Hematopoietic multipotent progenitor cell treated with erythropoietin and hydrocortisone succinate and interleukin-3 and kit ligand, for 17 days (in vitro differentiated cells): ENCODE measurements at regions not wholly inside any gene's neighbourhood (a gene's known extent, or its start where the extent isn't known, plus 50 kb on each side); places are given as distances from the start of the nearest gene placed in this dataset.

Experiments used
- DNase-seq: peaks from one replicate; pipeline ENCODE4 v3.0.0-alpha.2; 2015; ENCODE audit warnings: low spot score

DNA sequence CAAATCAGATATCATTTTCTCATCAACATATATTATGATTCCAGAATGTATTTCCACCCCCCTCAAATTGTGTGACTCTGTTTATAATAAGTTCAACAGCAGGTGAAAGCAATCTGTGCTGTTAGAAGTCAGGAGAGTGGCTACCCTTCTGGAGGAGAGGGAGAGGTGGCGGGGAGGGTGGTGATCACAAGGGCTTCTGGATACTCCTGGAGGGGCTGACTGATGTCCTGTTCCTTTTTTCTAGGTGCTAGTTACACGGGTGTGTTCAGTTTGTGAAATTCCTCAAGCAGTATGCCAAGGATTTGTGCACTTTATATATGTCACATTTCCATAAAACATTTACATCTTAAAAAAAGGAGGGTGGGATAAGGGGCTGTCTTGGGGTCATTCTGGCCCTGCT, 119.1 kb downstream of the IRF8 start:
- no peak for DNase-seq

- DNase-seq: no peak
Observed at GRCh38 chr16:86018487-86018886, 119.5 kb downstream of the IRF8 start.

GRCh38 chr16:86018941-86019340, 120.0 kb downstream of the IRF8 start:
- no peak for DNase-seq

- no peak for DNase-seq
Observed at GRCh38 chr16:86019446-86020047, 120.6 kb downstream of the IRF8 start.

- DNase-seq: no peak
Observed at GRCh38 chr16:86020971-86021370, 122.0 kb downstream of the IRF8 start.

DNA sequence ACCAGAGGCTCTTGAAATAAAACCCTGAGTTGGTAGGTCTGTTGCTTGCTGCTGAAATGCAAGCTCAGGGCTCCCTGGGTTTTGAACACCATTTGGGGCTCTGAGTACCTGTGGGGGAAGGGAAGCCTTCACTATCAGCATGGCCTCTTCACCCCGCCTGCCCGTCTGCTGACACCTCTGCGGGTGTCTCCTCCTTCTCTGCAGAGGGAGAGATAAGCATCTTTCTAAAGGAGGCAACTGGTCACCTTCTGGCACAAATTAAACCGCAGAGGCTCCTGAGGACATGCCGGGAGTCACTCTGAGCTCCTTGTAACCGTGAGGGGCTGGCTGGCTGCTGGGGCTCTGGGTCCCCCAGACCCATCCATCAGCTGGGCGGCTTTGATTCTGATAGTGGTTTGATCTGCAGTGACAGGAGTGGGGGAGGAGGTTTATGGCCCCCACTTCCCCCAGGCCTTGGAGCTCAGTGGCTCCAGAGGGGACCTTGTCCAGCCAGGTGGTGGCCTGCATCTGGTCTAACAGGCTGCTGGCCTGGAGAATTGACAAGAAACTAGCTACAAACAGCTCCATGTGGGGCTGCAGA, 123.5 kb downstream of the IRF8 start:
- DNase-seq: no peak

GRCh38 chr16:86024210-86024609, 125.2 kb downstream of the IRF8 start:
- DNase-seq: no peak

DNA sequence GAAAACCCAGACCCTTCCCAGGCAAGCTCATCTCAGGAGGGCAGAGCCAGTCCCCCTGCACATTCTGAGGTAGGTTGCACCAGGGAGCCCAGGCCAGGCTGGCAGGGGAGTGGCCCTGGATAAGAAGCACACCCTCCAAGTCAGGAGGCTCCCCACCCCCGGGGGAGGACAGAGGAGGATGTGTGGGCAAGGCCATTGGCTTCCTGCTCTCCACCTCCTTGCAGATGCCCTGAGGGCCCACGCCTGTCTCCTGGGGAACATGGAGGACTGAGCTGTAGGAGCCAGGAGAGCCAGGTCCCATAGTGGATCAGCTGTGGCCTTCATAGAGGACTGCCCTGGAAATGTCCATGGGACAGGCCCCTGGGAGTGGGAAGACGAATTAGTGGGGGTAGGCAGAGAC, 126.7 kb downstream of the IRF8 start:
- DNase-seq: no peak

- no peak for DNase-seq
Observed at GRCh38 chr16:86026171-86026910, 127.4 kb downstream of the IRF8 start.

DNA sequence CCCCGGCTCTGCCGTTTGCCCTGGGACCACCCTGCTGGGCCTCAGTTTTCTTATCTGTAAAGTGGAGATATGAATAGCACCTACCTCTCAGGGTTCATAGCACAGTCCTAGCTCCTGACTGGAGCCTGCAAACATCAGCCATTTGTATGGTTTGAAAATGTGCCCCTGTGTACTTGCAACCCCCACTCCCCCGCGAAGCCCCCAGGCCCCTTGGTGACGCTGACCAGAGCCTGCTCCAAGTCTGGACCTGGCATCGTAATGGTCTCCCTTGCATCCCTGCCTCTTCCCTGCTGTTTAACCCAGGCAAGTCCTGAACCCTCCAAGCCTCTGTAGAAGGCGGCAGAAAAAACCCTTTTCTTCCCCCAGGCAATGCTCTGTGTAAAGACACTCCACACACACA, 128.0 kb downstream of the IRF8 start:
- DNase-seq: no peak

- no peak for DNase-seq
Observed at GRCh38 chr16:86027373-86028126, 128.6 kb downstream of the IRF8 start.

- DNase-seq: no peak
Observed at GRCh38 chr16:86029131-86029741, 130.3 kb downstream of the IRF8 start.

DNA sequence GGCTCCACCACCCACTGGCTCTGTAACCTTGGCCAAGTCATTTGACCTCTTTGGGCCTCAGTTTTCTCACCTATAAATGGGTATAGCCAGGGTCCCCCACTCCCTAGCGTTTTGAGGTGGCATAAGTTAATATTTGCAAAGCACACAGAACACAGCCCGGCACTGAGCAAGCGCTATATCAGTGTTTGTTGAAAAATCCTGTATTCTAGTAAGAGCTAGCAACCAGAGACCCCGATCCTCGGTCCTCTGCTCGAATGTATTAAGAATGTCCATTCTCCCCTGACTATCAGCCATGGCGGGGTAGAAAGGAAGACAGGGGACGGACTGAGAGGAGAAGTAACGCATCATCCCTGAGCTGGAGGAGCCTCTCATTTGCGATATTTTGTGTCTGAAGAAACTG, 131.2 kb downstream of the IRF8 start:
- DNase-seq: no peak

- no peak for DNase-seq
Observed at GRCh38 chr16:86031141-86031678, 132.2 kb downstream of the IRF8 start.

DNA sequence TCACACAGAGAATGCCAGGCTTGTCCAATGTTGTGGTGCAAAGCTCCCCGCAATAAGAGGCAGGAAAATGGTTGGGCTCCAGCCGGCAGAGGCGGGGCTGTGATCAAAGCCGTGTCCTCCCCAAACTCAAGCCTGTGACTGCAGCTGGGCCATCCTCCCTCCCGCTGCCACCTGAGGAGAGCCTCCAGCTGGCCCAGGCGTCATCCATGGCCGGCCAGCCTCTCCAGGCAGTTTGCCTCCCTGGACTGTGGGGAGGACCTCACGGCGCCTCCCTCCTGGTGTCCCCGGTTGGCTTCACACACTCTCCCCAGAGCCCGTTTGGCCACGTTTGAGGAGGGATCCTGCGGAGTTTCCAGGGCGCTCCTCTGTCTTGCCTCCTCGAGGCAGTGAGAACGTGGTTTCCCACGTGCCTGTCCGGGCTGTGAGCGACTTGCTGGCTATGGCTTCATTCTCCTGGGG, 134.1 kb downstream of the IRF8 start:
- no peak for DNase-seq

DNA sequence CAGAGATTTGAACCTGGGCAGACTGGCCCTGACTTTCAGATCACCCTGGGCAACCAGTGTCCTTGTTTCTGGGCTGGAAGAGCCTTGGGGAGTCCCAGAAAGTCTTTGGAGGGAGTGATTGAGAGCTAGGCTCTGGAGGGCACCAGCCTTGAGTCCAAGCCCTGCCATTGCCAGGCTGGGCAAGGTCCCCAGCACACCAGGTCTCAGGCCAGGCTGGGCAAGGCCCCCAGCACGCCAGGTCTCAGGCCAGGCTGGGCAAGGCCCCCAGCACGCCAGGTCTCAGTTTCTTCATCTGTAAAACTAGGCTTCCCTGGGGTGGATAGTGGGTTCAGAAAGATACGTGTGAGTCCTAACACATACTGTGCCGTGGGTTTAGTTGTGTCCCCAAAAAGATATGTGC, 135.0 kb downstream of the IRF8 start:
- no peak for DNase-seq

DNA sequence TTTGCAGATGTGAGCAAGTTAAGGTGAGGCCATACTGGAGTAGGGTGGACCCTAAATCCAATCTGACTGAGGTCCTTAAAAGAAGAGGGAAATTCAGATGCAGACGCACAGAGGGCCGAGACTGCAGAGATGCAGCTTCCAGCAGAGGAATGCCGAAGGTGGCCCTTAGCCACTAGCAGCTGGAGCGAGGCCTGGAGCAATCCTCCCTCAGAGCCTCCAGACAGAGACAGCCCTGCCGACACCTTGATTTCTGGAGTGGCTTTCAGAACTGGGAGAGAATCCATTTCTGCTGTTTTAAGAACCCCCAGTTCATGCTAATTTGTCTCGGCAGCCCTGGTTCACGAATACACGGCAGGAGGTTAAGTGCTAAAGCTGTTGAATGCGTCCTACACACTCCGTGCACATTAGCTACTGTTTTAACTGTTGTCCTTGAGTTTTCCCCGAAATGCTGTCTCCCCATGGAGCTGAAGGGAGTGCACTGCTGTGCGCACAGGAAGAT, 135.5 kb downstream of the IRF8 start:
- no peak for DNase-seq

DNA sequence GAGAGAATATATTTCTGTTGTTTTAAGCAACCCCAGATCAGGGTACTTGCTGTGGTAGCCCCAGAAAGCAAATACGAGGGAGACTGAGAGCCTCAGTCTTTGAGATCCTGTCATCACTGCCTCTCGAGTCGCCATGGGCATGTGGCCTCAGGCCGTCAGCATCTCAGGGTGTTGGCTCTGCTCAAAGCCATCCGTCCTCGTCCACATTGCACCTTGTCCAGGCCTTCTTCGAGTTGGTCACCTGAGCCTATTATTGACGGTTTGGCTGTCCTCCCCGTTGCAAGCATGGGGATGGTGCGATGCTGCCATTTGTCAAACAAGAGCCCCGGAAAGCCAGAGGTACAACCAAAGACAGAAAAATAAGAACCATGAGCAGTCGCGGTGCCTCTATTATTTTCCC, 136.9 kb downstream of the IRF8 start:
- DNase-seq: no peak

DNA sequence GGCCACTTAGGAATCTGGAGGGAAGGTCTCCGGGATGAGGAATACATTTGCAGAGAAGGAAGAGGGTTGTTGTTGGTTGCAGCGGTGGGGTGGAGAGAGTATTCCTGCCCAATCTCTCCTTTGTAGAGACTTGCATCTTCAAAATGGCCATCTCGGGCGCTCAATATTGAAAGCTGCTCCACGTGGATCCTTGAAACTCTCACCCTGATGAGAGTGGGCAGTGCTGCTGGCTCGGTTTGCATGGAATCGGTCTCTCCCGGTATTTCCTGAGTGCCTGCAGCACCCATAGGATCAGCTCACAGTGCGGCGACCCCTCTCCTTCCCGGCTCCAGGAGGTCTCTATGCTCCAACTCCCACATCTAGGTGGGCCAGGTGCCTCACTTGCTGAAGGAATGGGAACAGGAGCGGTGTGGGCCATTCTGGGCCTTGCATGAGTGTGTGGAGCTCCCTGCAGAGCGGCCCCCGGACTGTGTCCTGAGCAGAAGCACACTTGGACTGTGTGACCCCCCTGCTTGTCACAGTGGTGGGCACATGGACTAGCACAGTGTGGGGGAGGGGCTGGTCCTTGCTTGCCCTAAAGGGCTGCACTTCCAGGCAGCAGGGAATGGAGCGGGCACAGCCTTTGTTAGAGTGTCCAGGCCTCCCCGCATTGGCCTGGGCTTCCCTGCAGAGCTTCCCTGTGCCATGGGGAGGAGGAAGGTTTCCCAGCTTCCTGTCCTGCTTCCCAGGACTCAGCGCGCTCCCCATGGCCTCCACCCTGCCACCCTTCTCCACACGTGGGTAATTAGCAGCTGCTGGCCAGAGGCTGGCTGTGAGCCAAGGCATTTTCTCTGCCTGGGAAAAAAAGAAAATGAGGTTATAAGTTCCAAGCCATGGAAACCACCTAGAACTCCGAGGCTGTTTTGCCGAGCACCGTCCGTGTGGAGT, 139.3 kb downstream of the IRF8 start:
- no peak for DNase-seq

- DNase-seq: no peak
Observed at GRCh38 chr16:86038926-86039310, 140.0 kb downstream of the IRF8 start.

DNA sequence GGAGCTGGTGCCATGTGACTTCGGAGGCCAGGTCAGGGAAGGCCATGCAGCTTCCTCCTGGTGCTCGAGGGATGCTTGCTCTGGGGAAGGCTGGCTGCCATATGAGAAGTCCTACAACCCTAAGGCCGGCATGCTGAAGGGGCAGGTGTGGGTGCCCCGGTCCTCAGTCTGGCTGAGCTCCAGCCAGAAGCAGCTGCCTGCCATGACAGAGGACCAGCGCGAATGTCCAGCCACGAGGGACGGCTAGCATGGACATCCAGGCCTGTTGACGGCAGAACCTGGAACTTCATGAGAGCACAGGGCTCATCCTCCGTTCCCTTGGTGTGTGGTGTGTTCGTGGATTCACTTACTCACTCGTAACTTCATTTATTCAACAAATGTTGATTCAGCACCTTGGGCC, 140.6 kb downstream of the IRF8 start:
- no peak for DNase-seq
